IPS DF 4.7 (cell line): ENCODE measurements at regions not wholly inside any gene's neighbourhood (a gene's known extent, or its start where the extent isn't known, plus 50 kb on each side); places are given as distances from the start of the nearest gene placed in this dataset.

Experiments
- DNase-seq: peaks from one replicate; pipeline ENCODE4 v3.0.0-alpha.2; 2013; ENCODE audit warnings: low spot score; ENCODE audit errors: extremely low read depth

DNA sequence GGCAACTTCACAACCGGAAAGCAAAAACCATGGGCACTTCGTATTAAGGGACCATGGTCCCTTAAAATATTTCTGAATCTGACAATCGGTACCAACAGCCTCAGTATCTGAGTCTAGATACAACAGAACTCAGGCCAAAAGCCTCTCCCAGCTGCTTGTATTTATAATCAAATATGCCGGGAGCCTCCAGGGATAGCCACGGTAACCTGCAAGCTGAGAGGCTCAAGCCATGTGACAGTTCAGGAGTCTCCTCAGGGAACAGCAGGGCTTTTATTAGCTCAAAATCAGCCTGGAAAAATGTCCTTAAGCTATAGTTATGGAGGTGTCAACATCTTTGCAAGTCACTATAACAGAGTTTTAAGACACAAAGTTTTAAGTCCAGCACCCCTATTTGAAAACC is 352.8 kb upstream of the GYPC start:
- DNase-seq: no peak

DNA sequence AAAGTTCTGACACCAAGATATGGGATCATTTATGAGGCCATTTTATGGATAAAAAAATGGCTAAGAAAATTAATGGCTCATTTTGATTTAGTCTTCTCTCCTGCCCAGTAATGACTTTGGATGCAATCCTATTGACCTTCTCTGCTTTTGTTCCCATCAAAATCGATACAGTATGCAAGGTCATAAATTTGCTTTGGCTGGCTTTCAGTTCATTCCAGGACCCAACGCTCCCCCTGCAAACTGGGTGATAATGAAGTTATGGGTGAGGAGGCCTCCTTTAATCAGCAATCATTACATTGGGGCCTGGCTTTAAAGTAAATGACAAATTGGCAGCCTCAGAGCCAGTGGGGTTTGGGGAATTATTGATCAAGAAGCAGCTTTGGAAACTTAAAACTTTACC is 351.8 kb upstream of the GYPC start:
- DNase-seq: no peak

DNA sequence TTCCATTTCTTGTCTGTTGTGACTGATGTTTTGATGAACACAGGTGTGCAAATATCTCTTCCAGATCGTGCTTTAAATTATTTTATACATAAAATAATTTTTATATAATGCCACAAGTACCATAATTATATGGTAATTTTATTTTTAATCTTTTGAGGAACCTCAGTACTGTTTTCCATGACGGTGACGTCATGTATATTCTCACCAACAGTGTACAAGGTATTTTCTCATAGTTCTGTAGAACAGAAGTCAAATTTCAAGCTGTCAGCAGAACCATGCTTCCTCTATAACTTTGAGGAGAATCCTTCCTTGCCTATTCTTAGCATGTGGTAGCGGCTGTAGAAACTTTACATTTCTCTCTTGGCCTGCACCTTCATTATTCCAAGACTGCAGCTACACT is 349.4 kb upstream of the GYPC start:
- no peak for DNase-seq

DNA sequence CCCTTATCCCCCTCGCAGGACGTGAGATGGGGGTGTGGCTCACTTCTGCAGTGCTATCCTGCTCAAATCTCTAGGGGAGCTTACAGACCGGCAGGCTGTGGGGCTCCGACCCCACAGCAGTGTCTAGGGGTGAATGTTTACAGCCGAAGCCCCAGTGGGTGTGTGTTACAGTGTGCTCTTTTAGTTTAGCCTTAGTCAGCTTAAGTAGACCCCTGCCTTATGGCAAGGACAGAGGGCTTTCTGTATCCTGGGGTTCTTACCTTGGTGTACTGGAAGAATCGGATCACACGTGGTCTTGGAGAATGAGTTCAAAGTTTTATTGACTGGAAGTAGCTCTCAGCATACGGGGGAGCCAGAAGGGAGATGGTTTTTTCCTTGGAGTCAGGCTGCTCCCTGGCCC is 348.2 kb upstream of the GYPC start:
- DNase-seq: no peak

DNA sequence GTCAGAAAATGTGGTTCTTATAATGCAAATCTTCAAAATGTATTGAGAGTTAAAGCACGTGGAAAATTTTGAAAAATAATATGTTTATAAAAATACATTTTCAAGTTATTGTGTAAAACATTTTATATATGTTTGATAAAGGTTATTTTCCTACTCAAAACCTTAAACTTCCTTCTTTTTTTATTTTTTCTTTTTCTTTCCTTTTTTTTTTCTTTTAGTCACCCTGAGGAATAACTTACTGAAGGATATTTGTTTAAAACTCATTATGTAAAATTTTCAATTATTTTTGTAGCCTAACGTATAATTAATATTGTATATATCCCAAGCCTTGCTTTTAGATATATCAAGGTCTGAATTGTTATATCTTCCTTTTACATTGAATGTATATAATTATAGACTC is 346.8 kb upstream of the GYPC start:
- no peak for DNase-seq

DNA sequence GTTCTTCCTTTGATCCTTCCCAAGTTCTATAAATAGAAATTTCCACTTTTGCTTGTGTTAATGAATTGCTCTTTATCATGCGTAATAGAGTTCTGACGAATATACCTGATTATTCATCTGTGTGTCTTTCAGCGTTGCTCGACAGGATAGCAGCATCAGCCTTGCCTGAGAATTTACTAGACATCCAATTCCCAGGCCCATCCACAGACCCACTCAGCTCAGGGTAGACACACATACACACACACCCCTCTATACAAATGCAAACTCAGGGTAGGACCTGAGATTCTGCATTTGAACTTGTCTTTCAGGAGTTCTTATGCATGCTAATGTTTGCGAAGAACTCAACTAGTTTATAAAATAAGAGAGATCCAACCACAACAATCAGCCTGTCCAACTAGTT is 343.4 kb upstream of the GYPC start:
- no peak for DNase-seq

DNA sequence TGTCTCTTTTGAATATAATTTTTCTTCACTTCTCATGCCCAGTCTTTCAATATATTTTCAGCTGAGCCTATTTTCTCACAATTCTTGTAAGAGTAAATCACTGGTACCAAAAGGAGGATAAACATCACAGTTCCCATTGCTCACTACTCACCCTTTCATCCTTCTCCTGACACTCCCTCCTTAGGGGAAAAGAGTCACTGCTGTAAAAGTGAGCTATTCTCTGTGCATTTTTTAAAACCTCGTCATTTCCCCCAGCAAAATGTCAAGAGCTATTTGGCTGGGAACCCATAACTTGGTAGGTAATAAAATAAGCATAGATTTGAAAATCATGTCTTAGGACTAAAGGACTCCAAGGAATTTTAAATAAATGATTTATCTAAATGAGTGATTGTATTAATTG is 340.1 kb upstream of the GYPC start:
- no peak for DNase-seq

DNA sequence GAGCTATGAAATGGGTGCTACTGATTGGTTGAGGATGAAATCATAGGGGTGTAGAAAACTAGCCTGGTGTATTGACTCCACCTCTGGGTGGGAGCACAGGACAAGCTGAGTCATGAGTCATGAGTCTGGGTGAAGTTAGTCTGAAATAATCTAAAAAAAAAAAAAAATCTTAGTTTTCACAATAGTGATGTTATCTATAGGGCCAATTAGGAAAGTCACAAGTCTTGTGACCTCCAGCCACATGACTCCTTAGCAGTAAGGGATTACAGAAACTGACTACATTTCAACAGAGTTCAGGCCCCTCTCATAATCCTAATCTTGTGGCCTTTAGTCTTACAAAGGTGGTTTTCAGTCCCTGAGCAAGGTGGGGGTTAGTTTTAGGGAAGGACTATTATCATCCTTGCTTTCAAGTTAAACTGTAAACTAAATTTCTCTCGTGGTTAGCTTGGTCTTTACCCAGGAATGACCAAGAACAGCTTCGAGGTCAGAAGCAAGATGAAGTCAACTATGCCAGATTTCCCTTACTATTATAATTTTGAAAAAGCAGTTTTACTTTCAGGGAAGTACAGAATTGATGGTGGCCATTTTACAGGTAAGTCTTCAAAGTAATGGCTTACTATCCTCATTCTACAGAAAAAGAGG is 338.0 kb upstream of the GYPC start:
- DNase-seq: no peak

DNA sequence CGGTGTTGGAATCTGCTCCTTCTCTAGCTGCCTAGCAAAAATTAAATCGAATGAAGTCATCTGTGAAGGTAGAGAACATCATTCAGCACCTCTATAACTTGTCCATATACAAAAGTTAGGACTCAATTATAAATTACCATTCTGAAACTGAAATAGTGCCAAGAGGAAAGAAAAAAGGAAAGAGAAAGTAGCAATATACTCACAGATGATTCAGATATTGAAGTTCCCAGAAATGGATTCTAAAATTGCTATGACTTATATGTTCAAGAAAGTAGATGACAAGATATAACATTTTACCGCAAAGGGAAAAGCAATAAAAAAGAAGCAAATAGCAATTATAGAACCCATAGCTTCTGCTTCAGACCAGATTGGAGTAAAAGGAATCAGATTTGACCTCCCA is 333.6 kb upstream of the GYPC start:
- DNase-seq: no peak

DNA sequence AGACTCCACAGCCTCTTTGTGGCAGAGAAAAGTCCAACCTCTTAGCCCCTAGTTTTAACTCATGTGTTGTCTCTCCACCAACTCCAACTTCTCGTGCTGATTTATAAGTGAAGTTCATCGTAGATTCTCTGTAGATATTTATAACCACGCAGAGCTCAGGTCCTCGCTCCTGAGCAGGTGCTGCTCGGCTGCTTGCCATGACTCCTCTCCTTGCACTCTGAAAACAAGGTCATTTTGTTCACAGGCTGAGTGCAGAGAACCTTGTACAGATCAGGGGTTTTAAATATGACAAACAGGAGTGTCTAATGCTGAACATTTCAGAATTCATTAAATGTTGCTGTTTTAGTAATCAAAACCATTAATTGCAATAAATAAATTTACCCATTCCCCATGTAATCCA is 330.8 kb upstream of the GYPC start:
- DNase-seq: no peak

DNA sequence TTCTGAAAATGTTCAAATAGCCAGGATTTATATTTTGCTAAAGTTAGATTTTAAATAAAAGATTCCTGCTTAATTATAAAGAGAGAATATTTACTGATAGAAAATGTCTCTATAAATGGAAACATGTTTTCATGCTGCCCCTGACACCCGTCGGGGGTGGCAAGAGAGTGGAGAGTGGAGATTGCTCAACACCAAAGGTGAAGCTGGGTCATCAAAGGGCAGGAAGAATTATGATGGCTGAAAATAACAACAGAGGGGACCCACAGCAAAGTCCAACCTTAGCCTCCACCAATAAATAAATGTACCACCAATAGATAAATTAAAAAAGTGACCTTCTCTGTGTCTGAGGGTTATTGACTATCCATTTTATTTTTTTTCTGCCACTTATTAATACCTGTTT is 326.8 kb upstream of the GYPC start:
- no peak for DNase-seq

DNA sequence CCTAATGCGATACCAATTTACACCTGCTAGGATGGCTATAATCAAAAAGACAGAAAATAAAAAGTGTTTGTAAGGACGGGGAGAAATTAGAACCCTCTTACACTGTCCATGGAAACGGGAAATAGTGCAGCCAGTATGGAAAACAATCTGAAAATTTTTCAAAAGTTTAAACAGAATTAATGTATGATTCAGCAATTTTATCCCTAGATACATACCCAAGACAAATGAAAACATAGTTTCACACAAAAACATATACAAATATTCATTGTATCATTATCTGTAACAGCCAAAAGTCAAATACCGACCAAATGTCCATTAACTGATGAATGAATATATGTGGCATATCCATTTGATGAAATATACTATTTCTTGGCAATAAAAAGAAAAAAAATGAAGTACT is 313.5 kb upstream of the GYPC start:
- DNase-seq: no peak

DNA sequence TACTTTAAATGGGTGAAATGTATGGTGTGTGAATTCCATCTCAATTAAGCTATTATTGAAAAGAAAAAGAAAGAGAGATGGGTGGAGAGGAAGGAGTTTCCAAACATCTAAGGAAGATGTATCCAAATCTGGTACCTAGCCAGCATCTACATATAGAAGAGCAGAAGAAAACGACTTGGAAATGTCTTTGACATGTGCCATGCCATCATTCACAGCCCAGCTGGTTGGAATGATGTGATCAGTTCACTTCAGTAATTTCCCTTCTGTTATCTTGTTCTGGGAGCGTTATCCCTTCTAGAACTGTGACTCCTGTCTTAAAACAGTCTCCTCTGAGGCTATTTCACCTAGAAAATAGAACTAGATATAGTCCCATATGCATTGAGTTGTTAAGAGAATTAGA is 312.8 kb upstream of the GYPC start:
- DNase-seq: no peak

DNA sequence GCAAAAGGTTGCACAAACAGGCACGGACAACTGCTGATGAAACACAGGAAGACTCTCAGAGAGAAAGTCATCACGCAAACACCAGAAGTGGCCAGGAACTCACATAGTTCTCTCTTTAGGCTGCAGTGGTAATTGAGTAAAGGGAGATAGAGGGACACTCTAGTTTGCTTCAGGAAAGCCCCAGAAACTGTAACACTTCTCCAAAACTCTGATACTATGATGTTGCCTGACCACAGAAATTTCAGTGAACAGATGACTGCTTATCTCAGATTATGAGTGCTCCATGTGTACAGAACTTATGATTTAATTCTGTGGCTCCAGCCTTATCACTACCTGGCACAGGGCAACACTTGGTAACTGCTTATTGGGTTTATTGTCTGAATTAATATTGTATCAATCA is 311.5 kb upstream of the GYPC start:
- DNase-seq: no peak

DNA sequence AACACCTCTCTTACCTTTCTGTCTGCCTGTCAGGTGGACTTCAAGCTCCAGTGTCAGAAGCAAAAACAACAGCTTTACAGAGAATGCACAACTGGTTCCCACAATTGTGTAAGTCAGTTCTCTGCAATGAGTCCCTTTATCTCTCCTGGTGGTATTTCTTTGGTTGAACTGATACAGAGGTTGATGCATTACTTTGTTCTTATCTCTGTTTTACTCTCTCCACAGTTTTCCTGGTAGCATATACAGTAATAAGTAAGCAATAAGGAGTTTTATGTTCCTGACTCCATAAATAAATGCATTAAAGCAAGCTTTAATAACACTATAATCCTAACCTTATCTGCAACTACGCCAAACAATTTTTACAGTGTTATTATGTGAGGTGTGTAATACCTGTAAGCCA is 310.3 kb upstream of the GYPC start:
- DNase-seq: no peak

DNA sequence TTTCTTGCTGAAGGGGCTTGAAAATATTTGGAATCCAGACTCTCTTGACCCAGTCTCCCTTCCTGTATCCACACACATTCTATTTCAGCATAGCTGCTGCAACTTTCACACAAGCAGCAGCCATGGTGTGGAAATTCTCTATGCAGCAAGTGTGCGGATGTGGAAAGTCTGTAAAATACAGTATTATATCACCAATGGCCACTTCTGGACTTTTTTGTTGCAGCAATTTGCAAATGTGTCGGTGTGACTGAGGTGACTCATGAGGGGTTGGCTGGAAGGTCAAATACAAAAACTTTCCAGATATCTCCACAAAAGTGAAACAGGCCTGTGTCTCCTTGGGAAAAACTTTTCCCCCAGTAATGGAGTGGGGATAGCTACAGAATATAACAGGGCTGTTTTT is 299.3 kb upstream of the GYPC start:
- no peak for DNase-seq

DNA sequence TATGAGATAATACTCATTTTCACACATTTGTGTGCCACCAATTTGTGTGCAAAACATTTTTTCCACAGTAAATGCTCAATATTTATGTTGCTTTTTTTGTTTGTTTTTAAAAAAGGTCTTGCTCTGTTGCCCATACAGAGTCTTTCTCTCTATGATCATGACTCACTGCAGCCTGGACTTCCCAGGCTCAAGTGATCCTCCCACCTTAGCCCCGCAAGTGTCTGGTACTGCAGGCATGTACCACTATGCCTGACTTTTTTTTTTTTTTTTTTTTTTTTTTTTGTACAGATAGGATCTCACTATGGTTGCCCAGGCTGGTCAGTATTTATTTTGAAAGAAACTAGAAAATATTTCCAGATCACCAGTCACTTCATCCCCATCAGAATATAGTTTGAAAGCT is 297.8 kb upstream of the GYPC start:
- DNase-seq: no peak

DNA sequence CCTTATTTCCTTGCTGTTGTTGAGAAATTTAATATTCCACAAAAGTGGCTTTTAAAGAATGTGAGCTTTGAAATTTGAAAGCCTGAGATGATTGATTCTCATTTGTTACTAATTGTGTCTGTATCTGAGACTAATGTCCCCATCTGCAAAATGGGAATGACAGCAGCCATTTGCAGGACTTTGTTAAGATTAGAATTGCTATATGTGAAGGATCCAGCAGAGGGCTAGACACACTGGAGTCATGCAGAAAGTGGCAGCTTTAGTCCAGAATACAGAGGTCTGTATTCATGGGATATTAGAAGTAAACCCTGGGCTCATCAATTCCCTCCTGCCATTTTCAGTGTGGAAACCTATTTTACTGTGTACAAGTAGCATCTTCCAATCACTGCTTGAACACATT is 296.5 kb upstream of the GYPC start:
- DNase-seq: no peak

DNA sequence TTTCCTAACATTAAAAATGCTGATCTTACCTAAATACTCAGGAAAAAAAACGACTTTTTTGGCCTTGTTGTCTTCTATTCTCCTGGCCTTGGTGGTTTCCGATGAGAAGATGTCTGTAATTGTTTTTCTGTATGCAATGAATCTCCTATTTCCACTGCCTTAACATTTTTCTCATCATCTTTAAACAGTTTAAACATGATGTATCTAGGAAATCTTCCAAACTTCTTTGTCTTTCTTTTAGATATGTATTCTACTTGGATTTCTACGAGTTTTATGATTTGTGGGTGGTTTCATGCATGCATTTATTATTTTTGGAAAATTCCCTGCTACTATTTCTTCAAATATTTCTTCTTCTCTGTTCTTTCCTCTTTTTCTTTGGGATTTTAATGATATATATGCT is 288.6 kb upstream of the GYPC start:
- DNase-seq: no peak

DNA sequence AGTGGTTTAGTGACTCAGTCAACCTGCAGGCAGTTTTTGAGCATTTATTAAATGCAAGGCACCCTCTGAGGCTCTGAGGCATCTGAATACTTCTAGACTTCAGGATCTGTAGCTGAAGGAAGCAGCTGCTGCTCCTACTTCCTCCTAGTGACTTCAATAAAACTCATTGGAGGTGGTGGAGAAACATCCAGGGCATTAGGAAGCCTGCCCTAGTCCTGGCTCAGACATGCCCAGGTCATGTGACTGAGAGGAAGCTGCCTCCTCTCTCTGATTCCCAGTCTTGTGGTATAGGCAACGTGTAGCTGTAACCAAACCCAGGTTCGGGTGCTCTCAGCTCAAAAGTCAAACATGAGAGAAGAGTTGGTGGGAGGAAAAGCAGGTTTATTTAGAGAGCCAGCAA is 287.2 kb upstream of the GYPC start:
- DNase-seq: no peak

DNA sequence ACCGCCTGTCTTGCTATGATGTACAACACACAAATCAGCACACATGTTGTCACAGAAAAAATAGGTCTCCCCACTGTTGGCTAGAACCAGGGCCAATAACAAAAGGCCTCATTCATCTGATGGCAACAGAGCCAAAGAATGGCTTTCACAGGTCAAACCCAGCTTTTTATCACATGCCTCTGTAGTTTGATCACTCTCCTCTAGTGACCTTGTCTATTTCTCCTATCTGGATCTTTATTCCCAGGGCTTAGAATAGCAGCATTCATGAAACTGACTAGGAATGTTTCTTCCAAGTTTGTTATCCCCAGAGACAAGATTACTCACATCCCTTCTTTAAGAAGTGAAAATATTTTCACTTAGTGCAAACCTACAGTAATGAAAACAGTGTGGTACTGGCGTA is 285.8 kb upstream of the GYPC start:
- DNase-seq: no peak

DNA sequence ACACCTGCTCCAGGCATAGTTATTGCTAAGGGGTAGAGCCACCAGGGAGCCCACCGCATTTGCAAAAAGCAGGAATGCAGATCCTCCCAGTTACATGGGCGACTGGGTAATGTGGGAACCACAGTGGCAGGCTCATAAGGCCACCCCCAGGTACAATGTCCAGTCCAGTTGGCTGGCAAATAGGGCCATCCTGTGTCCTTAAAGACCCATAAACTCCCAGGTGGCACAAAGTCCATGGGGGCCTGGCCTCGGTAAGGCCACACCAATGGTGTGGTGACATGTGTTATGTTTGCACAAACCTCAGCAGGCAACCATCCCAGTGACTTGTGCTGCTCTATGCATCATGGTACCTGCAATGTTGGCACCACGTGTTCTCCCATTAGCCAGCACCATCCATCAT is 283.6 kb upstream of the GYPC start:
- no peak for DNase-seq

DNA sequence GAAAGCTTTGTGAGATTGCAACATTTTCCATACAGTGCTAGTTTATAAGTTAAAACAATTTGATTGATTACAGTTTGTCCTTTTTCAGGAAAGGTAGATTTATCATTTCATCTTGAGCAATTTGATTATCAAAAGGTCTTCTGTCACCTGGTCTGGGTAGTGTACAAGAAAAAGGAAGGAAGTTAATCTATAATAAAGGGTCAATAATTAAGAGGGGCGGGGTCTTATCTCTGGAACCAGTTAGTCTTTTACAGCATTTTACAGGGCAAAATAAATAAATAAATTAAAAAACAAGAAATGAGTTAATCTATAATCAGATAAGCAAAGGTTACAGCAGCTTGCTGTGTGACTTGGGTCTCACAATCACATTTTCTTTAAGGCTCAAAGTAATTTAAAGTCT is 277.8 kb upstream of the GYPC start:
- DNase-seq: no peak

DNA sequence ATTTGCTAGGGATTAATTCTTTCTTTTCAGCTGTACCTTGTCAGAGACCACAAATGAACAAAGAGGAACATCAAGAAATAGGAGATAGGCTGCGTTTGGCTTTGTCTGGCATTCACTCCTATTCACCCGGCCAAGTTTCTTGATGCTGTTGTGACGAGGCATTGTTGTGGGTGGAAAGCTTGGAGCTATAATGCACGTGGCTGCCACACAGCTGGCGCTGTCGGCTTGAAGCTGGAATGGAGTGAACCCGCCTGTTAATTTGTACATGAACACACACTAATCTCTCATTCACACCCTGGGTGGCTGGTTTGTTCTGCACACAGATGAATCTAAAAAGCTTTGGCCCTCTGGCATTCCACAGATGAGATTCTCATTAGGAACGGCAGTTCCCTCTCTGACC is 274.9 kb upstream of the GYPC start:
- DNase-seq: no peak
